ENCODE measurements at regions not wholly inside any gene's neighbourhood (a gene's known extent, or its start where the extent isn't known, plus 50 kb on each side); places are given as distances from the start of the nearest gene placed in this dataset.

DNA sequence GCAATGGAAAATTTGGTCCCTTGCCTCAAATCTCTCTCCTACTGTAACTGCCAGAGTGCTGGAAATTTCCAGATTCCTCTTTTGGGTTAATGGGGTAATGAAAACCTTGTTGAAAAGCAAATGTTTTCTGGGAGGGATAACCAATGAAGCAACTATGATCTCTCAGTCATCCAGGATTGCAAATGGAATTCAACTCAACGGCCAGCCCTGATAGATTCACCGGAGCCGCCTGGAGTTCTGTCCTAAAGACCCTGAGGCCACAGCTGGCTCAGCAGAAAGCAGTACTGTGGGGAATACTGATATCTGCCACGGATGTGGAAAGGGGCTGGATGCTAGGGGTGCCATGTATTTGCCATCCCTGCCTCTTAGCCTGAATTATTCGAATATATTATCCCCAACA lies 167.8 kb downstream of the NRP2 start:
- Histone ChIP-seq H2AFZ (ENCODE audit: control insufficient read depth, low read length) (no peak overlapping the region), H3K4me1 (ENCODE audit: control insufficient read depth, extremely low read depth, insufficient read depth, low read length) (no peaks in the 10 kb centered on the region), H3K4me3 (ENCODE audit: control insufficient read depth in 2 of 3, extremely low read depth in 1 of 3, insufficient read depth in 2 of 3, low read depth in 1 of 3, low read length in 3 of 3) (no peak overlapping the region), H3K4me2 (ENCODE audit: control insufficient read depth, extremely low read depth, insufficient read depth, low read depth, low read length) (no peak overlapping the region), H3K9me1 (ENCODE audit: control insufficient read depth, extremely low read depth, insufficient read depth, low read length) (no peaks in the 10 kb centered on the region), H3K36me3 (ENCODE audit: control insufficient read depth in 2 of 2, extremely low read depth in 1 of 2, insufficient read depth in 2 of 2, low read length in 2 of 2) (no peaks in the 10 kb centered on the region), H3K79me2 (ENCODE audit: control insufficient read depth, insufficient read depth, low read length) (no peaks in the 10 kb centered on the region), H3K27ac (ENCODE audit: control insufficient read depth, insufficient read depth, low read length) (no peak overlapping the region), H4K20me1 (ENCODE audit: control insufficient read depth, extremely low read depth, insufficient read depth, low read length) (no peaks in the 10 kb centered on the region), H3K9me3 (ENCODE audit: control insufficient read depth, low read depth, low read length) (no peaks in the 10 kb centered on the region), H3K27me3 (ENCODE audit: control insufficient read depth, extremely low read depth, insufficient read depth, low read length) (no peaks in the 10 kb centered on the region), H3K9ac (ENCODE audit: control insufficient read depth, extremely low read depth, insufficient read depth, low read length) (no peak overlapping the region)
- DNase-seq (ENCODE audit: low read depth, low spot score) (no peak), FAIRE-seq (no peak)
- TF ChIP-seq, protein P1, sequence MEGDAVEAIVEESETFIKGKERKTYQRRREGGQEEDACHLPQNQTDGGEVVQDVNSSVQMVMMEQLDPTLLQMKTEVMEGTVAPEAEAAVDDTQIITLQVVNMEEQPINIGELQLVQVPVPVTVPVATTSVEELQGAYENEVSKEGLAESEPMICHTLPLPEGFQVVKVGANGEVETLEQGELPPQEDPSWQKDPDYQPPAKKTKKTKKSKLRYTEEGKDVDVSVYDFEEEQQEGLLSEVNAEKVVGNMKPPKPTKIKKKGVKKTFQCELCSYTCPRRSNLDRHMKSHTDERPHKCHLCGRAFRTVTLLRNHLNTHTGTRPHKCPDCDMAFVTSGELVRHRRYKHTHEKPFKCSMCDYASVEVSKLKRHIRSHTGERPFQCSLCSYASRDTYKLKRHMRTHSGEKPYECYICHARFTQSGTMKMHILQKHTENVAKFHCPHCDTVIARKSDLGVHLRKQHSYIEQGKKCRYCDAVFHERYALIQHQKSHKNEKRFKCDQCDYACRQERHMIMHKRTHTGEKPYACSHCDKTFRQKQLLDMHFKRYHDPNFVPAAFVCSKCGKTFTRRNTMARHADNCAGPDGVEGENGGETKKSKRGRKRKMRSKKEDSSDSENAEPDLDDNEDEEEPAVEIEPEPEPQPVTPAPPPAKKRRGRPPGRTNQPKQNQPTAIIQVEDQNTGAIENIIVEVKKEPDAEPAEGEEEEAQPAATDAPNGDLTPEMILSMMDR (optimal IDR thresholded peaks at IDR 0.05 in 1 of 3, IDR thresholded peaks at IDR 0.05 in 1 of 3, conservative IDR thresholded peaks at IDR 0.05 in 1 of 3; ENCODE audit: extremely low read depth in 1 of 3, insufficient read depth in 2 of 3, low read length in 3 of 3): no peak
- no peak for TF ChIP-seq EZH2 (IDR thresholded peaks at IDR 0.05; ENCODE audit: low read length)
- dilution Hi-C loops (cut with MboI; ENCODE audit: extremely low pct_ligation_motif_present, low sequenced_read_pairs): no loop called here

- FAIRE-seq (no peak), DNase-seq (ENCODE audit: low read depth, low spot score) (no peak)
- H3K9me1 ChIP-seq (ENCODE audit: control insufficient read depth, extremely low read depth, insufficient read depth, low read length): no peaks in the 10 kb centered on the region
- H3K4me3 ChIP-seq (ENCODE audit: control insufficient read depth in 2 of 3, extremely low read depth in 1 of 3, insufficient read depth in 2 of 3, low read depth in 1 of 3, low read length in 3 of 3): no peak overlapping the region
- no peak overlapping the region for H3K27ac ChIP-seq (ENCODE audit: control insufficient read depth, insufficient read depth, low read length)
- no peak overlapping the region for H3K9ac ChIP-seq (ENCODE audit: control insufficient read depth, extremely low read depth, insufficient read depth, low read length)
- TF ChIP-seq, protein P1 (optimal IDR thresholded peaks at IDR 0.05 in 1 of 3, IDR thresholded peaks at IDR 0.05 in 1 of 3, conservative IDR thresholded peaks at IDR 0.05 in 1 of 3; ENCODE audit: extremely low read depth in 1 of 3, insufficient read depth in 2 of 3, low read length in 3 of 3): no peak
- TF ChIP-seq EZH2 (IDR thresholded peaks at IDR 0.05; ENCODE audit: low read length): no peak
- no peaks in the 10 kb centered on the region for H4K20me1 ChIP-seq (ENCODE audit: control insufficient read depth, extremely low read depth, insufficient read depth, low read length)
- H3K9me3 ChIP-seq (ENCODE audit: control insufficient read depth, low read depth, low read length): no peaks in the 10 kb centered on the region
- H2AFZ ChIP-seq (ENCODE audit: control insufficient read depth, low read length): no peak overlapping the region
- no peaks in the 10 kb centered on the region for H3K4me1 ChIP-seq (ENCODE audit: control insufficient read depth, extremely low read depth, insufficient read depth, low read length)
- dilution Hi-C loops (cut with MboI; ENCODE audit: extremely low pct_ligation_motif_present, low sequenced_read_pairs): no loop called here
- H3K36me3 ChIP-seq (ENCODE audit: control insufficient read depth in 2 of 2, extremely low read depth in 1 of 2, insufficient read depth in 2 of 2, low read length in 2 of 2): no peaks in the 10 kb centered on the region
- H3K4me2 ChIP-seq (ENCODE audit: control insufficient read depth, extremely low read depth, insufficient read depth, low read depth, low read length): no peak overlapping the region
- H3K79me2 ChIP-seq (ENCODE audit: control insufficient read depth, insufficient read depth, low read length): no peaks in the 10 kb centered on the region
- H3K27me3 ChIP-seq (ENCODE audit: control insufficient read depth, extremely low read depth, insufficient read depth, low read length): no peaks in the 10 kb centered on the region
Measured at GRCh38 chr2:205849136-205849535, 166.8 kb downstream of the NRP2 start.

Measured in keratinocyte (primary cell).